MM.1S (cell line): ENCODE measurements at regions not wholly inside any gene's neighbourhood (a gene's known extent, or its start where the extent isn't known, plus 50 kb on each side); places are given as distances from the start of the nearest gene placed in this dataset.

Experiments used
- CTCF ChIP-seq: fragments of 300-600 bp; sonication (generic); IDR thresholded peaks from 2 replicates; pipeline ENCODE4 v1.5.1; 2016; ENCODE audit warnings: antibody characterized with exemption, low read length, mixed read lengths
- EZH2 ChIP-seq: fragments of 300-600 bp; sonication (generic); optimal IDR thresholded peaks from 2 replicates; pipeline ENCODE3; 2017; ENCODE audit warnings: low read depth, mild to moderate bottlenecking, antibody characterized with exemption, low read length, mixed read lengths
- EZH2phosphoT487 ChIP-seq: fragments of 300-600 bp; sonication (generic); IDR thresholded peaks from 2 replicates; pipeline ENCODE4 v1.6.1; 2018; ENCODE audit warnings: antibody characterized with exemption, low read length

DNA sequence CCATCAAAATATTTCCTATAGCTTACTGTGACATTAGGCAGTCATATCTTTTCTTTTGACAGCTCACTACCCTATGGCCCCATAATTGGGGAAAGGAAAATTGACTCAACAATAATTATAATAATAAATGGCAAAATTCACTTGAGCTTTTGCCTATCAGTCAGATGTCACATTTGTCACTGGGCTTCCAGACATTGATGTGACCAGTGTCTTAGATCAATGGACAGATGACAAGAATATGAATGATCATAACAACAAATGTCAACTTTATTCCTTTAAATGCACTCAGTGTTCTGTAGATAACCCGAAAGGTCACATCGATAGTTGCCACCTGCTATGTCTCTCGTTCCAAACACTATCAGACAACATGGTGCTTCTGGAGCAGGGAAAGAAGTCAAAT is 266.7 kb downstream of the GPATCH2 start:
- no peak for TF ChIP-seq CTCF
- no peak for TF ChIP-seq EZH2phosphoT487
- no peak for TF ChIP-seq EZH2
